Endothelial cell of umbilical vein (primary cell): ENCODE measurements at regions not wholly inside any gene's neighbourhood (a gene's known extent, or its start where the extent isn't known, plus 50 kb on each side); places are given as distances from the start of the nearest gene placed in this dataset.

ENCODE experiments used
- BruUV-seq: library from RNA; stranded (reverse); fragments of 400-500 nt; replicated peaks from 2 replicates; lab custom pipeline; 2021; lab: Mats Ljungman, UMichigan
- CTCF ChIA-PET: fragments of 300-600, 350-600 bp; sonication (Branson Sonifier 250); formaldehyde crosslinking; loops from one replicate; lab custom pipeline; 2021; ENCODE audit warnings: antibody characterized with exemption, inconsistent platforms; lab: Charles Lee
- POLR2A ChIA-PET: fragments of 300-600, 350-600 bp; sonication (Branson Sonifier 250); formaldehyde crosslinking; loops from one replicate; lab custom pipeline; 2021; ENCODE audit warnings: antibody characterized with exemption, inconsistent platforms; lab: Charles Lee
- DNase-seq: peaks from one replicate; pipeline ENCODE4 v3.0.0-alpha.2; 2011; ENCODE audit warnings: low read depth, low spot score
- FAIRE-seq: peaks from 2 replicates; lab custom pipeline; 2011; peaks lifted over from hg19 to GRCh38; lab: Jason Lieb, UNC
- H2AFZ ChIP-seq: 2 replicates; pipeline ENCODE4 v1.6.0; 2012; ENCODE audit warnings: low read depth, low read length, control low read depth, inconsistent platforms
- H3K27ac ChIP-seq: 2 replicates; pipeline ENCODE4 v1.5.1; 2011; ENCODE audit warnings: low read depth, mild to moderate bottlenecking, control low read depth, low read length, moderate library complexity; ENCODE audit not compliant: insufficient read depth
- H3K27me3 ChIP-seq, 2 experiments: 2 replicates each; pipeline versions ENCODE4 v1.6.0 to v1.6.1; 2011; ENCODE audit warnings: low read length in 2 of 2, mixed read lengths in 1 of 2; ENCODE audit not compliant: control insufficient read depth in 2 of 2, insufficient read depth in 2 of 2
- H3K36me3 ChIP-seq, 2 experiments: 2 replicates in 1 of 2; 3 replicates in 1 of 2; pipeline ENCODE4 v1.5.1; 2011; ENCODE audit warnings: low read length in 2 of 2, mild to moderate bottlenecking in 1 of 2, moderate library complexity in 1 of 2; ENCODE audit not compliant: control insufficient read depth in 2 of 2, insufficient read depth in 2 of 2; ENCODE audit errors: extremely low read depth in 1 of 2
- H3K4me1 ChIP-seq: 3 replicates; pipeline ENCODE4 v1.5.1; 2011; ENCODE audit warnings: mild to moderate bottlenecking, low read length; ENCODE audit not compliant: control insufficient read depth, insufficient read depth; ENCODE audit errors: extremely low read depth
- H3K4me2 ChIP-seq: 2 replicates; pipeline ENCODE4 v1.6.1; 2011; ENCODE audit warnings: low read length, control low read depth, mixed read lengths; ENCODE audit not compliant: insufficient read depth
- H3K4me3 ChIP-seq, 3 experiments: fragments of 200-600 bp in 1 of 3; sonication (generic), shearing (Covaris generic) in 1 of 3; replicated peaks in 1 of 3; 2 replicates each; pipeline ENCODE4 v1.5.1; 2011 to 2016; ENCODE audit warnings: control low read depth in 3 of 3, low read length in 3 of 3, mild to moderate bottlenecking in 2 of 3, inconsistent platforms in 1 of 3, low read depth in 1 of 3, moderate library complexity in 1 of 3; ENCODE audit not compliant: insufficient read depth in 1 of 3
- H3K79me2 ChIP-seq: 2 replicates; pipeline ENCODE4 v1.6.0; 2012; ENCODE audit warnings: low read length, inconsistent platforms; ENCODE audit not compliant: control insufficient read depth, insufficient read depth
- H3K9ac ChIP-seq: replicated peaks from 2 replicates; pipeline ENCODE3; 2011; ENCODE audit warnings: low read length, control low read depth; ENCODE audit not compliant: insufficient read depth; ENCODE audit errors: extremely low read depth
- H3K9me1 ChIP-seq: replicated peaks from 3 replicates; pipeline ENCODE4 v1.6.0; 2011; ENCODE audit warnings: mild to moderate bottlenecking, low read length; ENCODE audit not compliant: control insufficient read depth, insufficient read depth; ENCODE audit errors: extremely low read depth
- H3K9me3 ChIP-seq: replicated peaks from 2 replicates; pipeline ENCODE4 v1.5.1; 2012; ENCODE audit warnings: low read length, inconsistent platforms; ENCODE audit not compliant: control insufficient read depth, insufficient read depth
- H4K20me1 ChIP-seq: replicated peaks from 2 replicates; pipeline ENCODE3; 2011; ENCODE audit warnings: mild to moderate bottlenecking, low read length; ENCODE audit not compliant: control insufficient read depth, insufficient read depth; ENCODE audit errors: extremely low read depth
- EZH2 ChIP-seq: IDR thresholded peaks from 2 replicates; pipeline ENCODE4 v1.6.1; 2012; ENCODE audit warnings: borderline replicate concordance, low read depth, mild to moderate bottlenecking, moderate library complexity, low read length, inconsistent platforms; ENCODE audit not compliant: severe bottlenecking
- FOS ChIP-seq: IDR thresholded peaks from 2 replicates; pipeline ENCODE4 v1.6.1; 2011; ENCODE audit warnings: mild to moderate bottlenecking, low read length, moderate library complexity, borderline replicate concordance; ENCODE audit not compliant: insufficient read depth
- GATA2 ChIP-seq: IDR thresholded peaks from 2 replicates; pipeline ENCODE4 v1.7.0; 2011; ENCODE audit warnings: low read depth, mild to moderate bottlenecking, moderate library complexity, mixed read lengths, low read length; ENCODE audit not compliant: insufficient read length, insufficient read depth
- JUN ChIP-seq: IDR thresholded peaks from 2 replicates; pipeline ENCODE4 v1.6.1; 2011; ENCODE audit warnings: borderline replicate concordance, low read depth; ENCODE audit not compliant: insufficient read length, insufficient read depth
- MYC ChIP-seq: IDR thresholded peaks from one replicate; pipeline ENCODE4 v1.6.1; 2011; ENCODE audit warnings: mild to moderate bottlenecking, low read depth, low read length
- POLR2A ChIP-seq: IDR thresholded peaks from 2 replicates; pipeline ENCODE4 v1.6.1; 2012; ENCODE audit warnings: low read depth, mild to moderate bottlenecking, control low read depth, low read length
- POLR2AphosphoS5 ChIP-seq: IDR thresholded peaks from 2 replicates; pipeline ENCODE4 v1.6.1; 2012; ENCODE audit warnings: low read depth, mild to moderate bottlenecking, control low read depth, low read length, moderate library complexity; ENCODE audit not compliant: insufficient read depth
- dilution Hi-C: fragments of 300-500 bp; cut with MboI; formaldehyde crosslinking; loops from one replicate; pipeline ENCODE4 v1.15.0; 2019; ENCODE audit warnings: low sequenced_read_pairs; ENCODE audit not compliant: extremely low pct_ligation_motif_present
- intact Hi-C: fragments of 100-400 bp; cut with micrococcal nuclease; formaldehyde crosslinking; loops from one replicate; pipeline ENCODE4 v1.10.0; 2022
- TF ChIP-seq, protein P1 (sequence below), 2 donors: IDR thresholded peaks; 1 replicate in 1 of 2; 2 replicates in 1 of 2; pipeline ENCODE4 v1.5.1; 2011; ENCODE audit warnings: low read length in 2 of 2, mild to moderate bottlenecking in 2 of 2, moderate library complexity in 2 of 2, control low read depth in 1 of 2, inconsistent platforms in 1 of 2, low read depth in 1 of 2; ENCODE audit not compliant: insufficient read depth in 1 of 2; ENCODE audit errors: extremely low read depth in 1 of 2
- TF ChIP-seq, protein P2 (sequence below): IDR thresholded peaks from 2 replicates; pipeline ENCODE4 v1.6.1; 2011; ENCODE audit not compliant: insufficient read depth, insufficient read length

DNA sequence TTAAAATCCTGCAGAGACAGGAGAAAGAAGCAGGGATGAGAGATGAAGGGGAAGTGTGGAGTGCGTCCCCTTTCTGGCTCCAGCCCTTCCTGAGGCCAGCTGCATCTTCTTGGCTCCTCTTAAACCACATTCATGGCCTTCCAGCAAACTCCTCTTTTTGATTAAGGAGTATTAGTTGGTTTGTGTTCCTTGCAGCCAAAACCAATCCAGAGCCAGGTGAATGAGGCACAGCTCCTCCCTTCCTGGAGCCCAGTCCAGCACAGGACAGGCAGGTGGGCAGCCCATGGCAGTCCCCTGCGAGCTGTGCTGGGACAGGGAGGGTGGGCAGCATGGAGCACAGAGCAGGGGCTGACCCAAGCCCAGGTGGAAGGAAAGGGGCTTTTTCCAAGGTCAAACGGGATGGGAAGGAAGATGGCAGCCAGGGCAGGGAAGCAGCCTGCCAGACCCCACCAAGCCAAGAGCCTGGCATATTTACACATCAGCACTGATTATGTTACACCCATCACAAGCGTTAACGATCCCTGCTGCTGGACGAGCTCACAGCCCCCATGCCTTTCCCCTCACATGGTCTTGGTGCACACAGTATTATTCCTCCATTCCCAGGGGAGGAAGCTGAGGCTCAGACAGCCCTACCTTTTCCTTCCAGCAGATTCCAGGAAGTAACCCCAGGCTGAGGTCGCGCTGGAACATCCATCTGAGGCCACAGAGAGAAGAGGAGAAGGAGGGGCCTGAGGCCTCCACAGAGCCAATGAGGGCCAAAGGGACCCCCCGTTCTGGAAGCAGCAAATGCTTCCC, 175.6 kb downstream of the SMAD6 start:
- CTCF ChIA-PET, result interaction anchor here (0.8 to 1.3 kb wide), 2 partner anchors 25 kb away, joined by 3 to 4 read pairs; no protein-coding TSS in a partner anchor
- dilution Hi-C loops, result no loop called here
- no peaks in the 10 kb centered on the region for H3K9me1 ChIP-seq
- H3K4me1 ChIP-seq, result peaks cover 16% of the 10 kb centered on the region
- peak overlapping the region; percentile 54 for H2AFZ ChIP-seq
- H3K4me3 ChIP-seq, result no peak overlapping the region
- no peak overlapping the region for H3K27ac ChIP-seq
- POLR2A ChIA-PET, result no interaction called here
- H3K27me3 ChIP-seq, result no peaks in the 10 kb centered on the region
- H3K79me2 ChIP-seq, result no peaks in the 10 kb centered on the region
- DNase-seq (no peak), FAIRE-seq (no peak)
- intact Hi-C loops, result no loop called here
- H3K9ac ChIP-seq, result no peak overlapping the region
- no peaks in the 10 kb centered on the region for H3K36me3 ChIP-seq
- H3K9me3 ChIP-seq, result no peaks in the 10 kb centered on the region
- TF ChIP-seq, protein P1, sequence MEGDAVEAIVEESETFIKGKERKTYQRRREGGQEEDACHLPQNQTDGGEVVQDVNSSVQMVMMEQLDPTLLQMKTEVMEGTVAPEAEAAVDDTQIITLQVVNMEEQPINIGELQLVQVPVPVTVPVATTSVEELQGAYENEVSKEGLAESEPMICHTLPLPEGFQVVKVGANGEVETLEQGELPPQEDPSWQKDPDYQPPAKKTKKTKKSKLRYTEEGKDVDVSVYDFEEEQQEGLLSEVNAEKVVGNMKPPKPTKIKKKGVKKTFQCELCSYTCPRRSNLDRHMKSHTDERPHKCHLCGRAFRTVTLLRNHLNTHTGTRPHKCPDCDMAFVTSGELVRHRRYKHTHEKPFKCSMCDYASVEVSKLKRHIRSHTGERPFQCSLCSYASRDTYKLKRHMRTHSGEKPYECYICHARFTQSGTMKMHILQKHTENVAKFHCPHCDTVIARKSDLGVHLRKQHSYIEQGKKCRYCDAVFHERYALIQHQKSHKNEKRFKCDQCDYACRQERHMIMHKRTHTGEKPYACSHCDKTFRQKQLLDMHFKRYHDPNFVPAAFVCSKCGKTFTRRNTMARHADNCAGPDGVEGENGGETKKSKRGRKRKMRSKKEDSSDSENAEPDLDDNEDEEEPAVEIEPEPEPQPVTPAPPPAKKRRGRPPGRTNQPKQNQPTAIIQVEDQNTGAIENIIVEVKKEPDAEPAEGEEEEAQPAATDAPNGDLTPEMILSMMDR (IDR thresholded peaks at IDR 0.05; ENCODE audit: extremely low read depth in 1 of 2, insufficient read depth in 1 of 2, low read depth in 1 of 2, low read length in 2 of 2), result no peak
- TF ChIP-seq MYC (no peak), GATA2 (no peak), FOS (no peak), POLR2AphosphoS5 (no peak), EZH2 (no peak), JUN (no peak), POLR2A (no peak)
- TF ChIP-seq, protein P2, sequence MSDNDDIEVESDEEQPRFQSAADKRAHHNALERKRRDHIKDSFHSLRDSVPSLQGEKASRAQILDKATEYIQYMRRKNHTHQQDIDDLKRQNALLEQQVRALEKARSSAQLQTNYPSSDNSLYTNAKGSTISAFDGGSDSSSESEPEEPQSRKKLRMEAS, result no peak
- H3K4me2 ChIP-seq, result no peak overlapping the region
- no TSS peak for BruUV-seq
- H4K20me1 ChIP-seq, result no peaks in the 10 kb centered on the region
